ENCODE measurements at regions not wholly inside any gene's neighbourhood (a gene's known extent, or its start where the extent isn't known, plus 50 kb on each side); places are given as distances from the start of the nearest gene placed in this dataset.
A peak's percentile ranks its signal among the peaks of the same experiment; 100 is the strongest.
"Not testable (repeated sequence)": the region's sequence is repeated elsewhere in the genome, so short reads cannot be mapped to it uniquely, and the experiment has no call there.

- DNase-seq: not testable (repeated sequence)
Measured at GRCh38 chr11:109682788-109683187, 260.8 kb downstream of the C11orf87 start.

DNA sequence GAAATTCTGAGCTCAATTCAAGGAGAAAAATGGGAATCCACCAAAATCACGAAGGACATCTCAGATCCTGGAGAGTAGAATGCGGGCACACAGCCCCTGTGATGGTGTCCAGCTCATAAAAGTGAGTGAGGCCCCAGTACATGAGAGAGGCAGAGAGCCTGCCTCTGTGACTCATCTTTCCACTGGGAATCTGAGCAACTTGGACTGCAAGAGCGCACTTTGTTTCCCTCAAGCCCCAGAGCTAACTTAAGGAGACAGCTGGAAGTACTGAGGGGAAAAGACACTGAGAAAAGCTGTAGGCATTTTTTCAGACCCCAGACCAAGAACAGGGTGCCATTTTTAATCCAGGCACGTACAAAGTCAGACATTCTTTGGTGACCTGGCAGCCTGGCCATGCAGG lies 273.7 kb downstream of the C11orf87 start:
- DNase-seq: no peak

DNA sequence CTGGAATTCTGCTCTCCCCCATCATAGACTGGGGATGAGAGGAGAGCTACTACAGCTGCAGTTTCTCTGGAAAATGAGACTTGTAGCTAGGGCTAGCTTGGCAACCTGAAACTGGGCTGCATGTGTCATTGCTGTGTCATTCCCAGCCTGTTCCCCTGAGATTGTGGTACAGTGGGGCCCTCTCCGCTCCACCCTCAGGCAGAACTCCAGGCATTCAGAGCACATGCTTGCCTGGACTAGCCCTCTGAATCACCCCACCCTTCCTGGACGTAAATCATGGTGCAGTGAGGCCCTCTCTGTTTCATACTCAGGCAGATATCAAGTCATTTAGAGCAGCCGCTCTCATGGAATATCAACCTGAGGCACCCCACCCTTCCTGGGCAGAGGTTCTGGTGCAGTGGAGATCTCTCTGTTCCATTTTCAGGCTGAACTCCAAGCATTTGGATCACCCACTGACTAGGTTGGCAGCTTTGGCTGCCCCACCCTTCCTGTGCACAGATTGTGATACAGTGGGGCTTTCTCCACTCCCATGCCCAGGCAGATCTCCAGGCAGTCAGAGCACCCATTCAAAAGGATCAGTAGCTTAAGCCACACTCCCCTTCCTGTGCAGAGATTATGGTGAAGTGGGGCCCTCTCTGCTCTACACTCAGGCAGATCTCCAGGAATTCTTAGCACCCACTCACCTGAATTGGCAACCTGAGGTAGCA lies 274.4 kb downstream of the C11orf87 start:
- no peak for DNase-seq

- peak; percentile 50 for DNase-seq
Measured at GRCh38 chr11:109697140-109697843, 275.3 kb downstream of the C11orf87 start.

- no peak for DNase-seq
Measured at GRCh38 chr11:109698237-109698636, 276.2 kb downstream of the C11orf87 start.

- no peak for DNase-seq
Measured at GRCh38 chr11:109704432-109704831, 282.4 kb downstream of the C11orf87 start.

DNA sequence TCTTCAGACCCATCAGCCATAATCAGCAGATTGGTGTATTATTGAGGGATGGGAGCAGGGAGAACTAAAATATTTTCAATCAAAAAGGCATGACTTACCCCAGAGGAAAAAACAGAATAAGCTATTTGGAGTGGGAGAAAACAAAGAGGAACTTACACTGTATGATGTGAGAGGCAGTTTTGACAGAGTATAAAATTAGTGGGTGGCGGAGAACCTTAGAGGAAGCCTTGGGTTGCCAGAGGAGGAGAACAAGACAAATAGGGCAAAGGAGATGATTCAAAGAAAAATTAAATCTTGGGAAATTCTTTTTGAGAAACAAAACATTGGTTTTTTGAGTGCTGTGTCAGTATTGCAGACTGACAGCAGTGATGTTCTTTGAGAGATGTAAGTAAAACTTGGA lies 285.0 kb downstream of the C11orf87 start:
- peak; percentile 77 for DNase-seq

DNA sequence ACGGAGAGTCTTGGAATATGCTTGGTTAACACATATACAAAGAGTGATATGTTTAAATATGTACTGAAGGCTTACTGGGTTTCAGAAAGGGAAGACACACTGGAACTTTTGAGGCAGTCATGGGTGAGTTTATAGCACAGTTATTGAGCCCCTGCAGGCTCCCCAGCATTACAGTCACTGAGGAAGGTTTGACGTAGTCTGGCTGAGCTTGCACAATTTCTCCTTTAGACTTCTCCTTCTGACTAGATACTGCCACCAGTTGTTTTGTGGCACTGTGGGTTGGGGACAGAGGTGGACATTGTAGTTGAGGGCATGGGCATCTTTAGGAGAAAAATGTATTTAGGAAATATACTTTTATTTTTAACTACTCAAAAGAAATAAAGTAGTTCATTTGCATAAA lies 285.4 kb downstream of the C11orf87 start:
- DNase-seq: peak; percentile 76

DNA sequence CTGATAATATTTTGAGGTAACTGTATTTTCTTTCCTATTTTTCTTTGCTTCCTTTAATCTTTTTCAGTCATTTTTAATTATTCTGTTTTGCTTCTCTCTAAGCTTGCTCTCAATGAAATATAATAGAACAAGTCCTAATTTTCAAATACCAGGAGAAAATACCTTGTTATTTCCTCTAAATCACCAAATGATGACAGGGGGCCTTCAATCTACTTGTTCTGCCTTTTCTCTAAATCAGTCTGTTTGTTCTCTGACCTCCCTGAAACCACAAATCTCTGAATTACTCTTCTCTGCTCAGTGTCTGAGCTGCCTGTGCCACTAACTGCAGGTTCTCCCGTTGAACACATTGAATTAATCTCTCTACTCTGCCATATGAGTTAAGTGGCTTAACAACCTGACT lies 286.2 kb downstream of the C11orf87 start:
- no peak for DNase-seq

GRCh38 chr11:109714444-109714843 lies 292.5 kb downstream of the C11orf87 start:
- not testable (repeated sequence) for DNase-seq

DNA sequence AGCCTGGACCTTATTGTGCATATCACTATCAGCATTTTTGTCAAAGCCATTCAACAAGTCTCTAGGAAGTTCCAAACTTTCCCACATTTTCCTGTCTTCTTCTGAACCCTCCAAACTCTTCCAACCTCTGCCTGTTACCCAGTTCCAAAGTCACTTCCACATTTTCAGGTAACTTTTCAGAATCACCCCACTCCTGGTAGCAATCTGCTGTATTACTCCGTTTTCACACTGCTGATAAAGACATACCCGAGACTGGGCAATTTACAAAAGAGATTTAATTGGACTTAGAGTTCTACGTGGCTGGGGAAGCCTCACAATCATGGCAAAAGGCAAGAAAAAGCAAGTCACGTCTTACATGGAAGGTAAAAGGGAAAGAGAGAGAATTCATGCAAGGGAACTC lies 293.4 kb downstream of the C11orf87 start:
- not testable (repeated sequence) for DNase-seq

DNA sequence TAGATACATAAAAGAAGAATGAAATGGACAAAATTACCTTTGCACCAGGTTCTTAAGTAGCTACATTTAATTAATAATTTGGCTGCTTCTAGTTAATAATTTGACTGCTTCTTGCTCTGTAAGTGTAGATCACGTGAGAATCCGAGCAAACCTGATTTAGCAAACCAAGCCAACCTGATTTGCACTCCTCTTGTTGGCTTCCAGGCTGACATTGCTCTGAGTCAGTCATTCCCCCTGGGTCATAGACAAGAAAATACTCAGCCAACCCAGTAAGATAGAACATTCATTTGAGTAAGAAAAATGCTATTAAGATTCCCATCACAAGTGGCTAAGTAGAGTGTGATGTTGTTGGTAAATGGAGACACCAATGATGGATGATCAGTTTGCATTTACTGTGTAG lies 304.1 kb downstream of the C11orf87 start:
- no peak for DNase-seq

- DNase-seq: no peak
Measured at GRCh38 chr11:109728056-109728455, 306.1 kb downstream of the C11orf87 start.

- DNase-seq: no peak
Measured at GRCh38 chr11:109729761-109730160, 307.8 kb downstream of the C11orf87 start.

DNA sequence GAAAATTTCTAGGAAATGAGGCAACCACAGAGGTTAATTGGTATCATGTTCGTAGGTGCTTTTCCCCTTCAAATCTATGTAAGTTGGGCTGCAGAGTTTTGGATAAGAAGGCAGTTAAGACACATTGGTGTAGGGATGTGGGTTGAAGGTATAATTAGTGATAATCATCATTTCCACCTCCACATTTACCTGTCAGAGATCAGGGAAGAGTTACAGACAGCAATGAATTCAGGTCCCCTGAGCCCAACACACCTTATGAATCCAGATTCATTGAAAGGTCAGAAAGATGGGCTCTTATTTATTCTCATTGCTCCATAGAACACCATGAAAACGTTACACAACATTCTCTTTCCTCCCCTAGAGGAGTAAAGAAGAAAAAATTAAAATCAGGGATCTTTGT lies 308.7 kb downstream of the C11orf87 start:
- DNase-seq: no peak

GRCh38 chr11:109731451-109731850 lies 309.5 kb downstream of the C11orf87 start:
- DNase-seq: no peak

GRCh38 chr11:109733245-109733644 lies 311.3 kb downstream of the C11orf87 start:
- no peak for DNase-seq

GRCh38 chr11:109734566-109734965 lies 312.6 kb downstream of the C11orf87 start:
- DNase-seq: no peak

DNA sequence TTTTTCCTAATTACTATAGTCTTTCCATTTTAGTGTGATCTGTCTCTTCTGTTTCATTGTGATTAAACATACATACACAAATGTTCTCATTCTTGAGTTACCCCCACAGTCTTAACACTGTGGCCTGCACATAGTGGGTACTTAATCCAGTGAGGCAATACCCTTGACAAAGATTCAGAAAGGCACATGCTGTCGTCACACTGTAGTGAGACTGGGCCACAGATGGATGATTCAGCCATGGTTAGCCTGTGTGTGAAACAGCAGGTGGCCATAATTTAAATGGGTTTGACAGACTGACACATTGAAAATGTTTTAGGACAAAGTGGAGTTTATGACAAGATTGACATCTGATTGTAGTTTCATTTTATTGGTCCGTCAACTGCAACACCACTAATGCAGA lies 313.1 kb downstream of the C11orf87 start:
- no peak for DNase-seq

DNA sequence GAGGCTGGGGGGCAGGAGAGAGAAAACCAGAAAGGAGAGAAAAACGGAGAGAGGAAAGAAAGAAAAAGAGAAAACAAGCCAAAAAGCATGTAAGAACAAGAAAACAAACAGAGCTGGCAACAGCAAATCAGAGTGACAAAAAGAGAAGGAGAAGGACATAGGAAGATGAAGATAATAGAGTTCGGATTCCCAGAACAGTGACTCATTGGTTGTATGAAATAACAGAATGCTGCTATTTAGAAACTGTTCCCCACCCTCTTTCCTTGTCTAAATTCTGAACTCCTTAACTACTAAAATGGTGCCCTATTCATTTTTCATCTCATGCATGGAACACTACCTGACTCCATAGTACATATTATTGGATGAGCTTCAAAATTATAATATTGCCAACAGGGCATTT lies 317.4 kb downstream of the C11orf87 start:
- peak; percentile 43 for DNase-seq

DNA sequence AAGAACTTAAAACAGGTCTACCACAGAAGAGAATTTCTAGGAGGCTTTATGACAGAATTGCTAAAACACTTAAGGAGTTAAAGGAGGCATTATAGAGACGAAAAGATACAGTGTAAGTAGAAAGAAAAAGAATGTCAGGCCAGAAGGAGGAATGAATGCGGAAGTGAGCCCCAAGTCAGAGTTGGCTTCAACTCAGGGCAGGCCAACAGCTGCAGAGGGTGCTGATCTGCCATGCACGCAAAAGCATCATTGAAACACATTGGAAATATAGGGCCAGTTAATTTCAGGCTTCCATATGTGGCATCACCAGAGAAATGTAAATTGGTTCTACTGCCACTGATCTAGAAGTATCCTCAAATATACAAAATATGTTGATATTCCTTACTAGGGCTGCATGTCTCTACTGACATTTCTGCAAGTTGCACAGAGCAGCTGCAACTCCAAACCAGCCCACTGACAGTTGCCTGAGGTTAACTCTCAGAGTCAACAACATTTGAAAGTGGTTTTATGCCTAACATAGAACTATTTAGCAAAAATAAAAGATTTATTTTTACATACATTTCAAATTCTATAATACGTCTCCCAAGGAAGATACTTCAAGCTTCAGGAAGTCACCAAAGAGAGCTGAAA lies 324.1 kb downstream of the C11orf87 start:
- no peak for DNase-seq

DNA sequence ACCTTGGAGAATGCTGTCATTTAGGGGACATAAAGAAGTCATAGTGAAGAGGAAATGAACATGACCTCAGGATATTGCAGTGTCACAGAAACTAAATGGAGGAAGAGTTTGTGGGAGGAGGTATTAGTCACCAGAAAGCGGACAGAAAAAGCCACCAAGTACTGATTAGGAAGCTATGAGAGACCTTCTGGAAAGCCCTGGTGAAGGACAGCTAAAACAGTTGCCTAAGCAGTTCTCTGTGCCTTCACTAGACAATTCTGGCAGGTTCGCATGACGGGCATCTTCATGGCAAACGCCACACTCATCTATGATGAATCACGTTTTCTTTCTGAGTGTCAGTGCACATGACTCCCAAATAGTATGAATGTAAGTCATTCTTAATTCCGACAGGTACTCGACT lies 325.8 kb downstream of the C11orf87 start:
- DNase-seq: peak; percentile 96

- no peak for DNase-seq
Measured at GRCh38 chr11:109749476-109749875, 327.5 kb downstream of the C11orf87 start.

GRCh38 chr11:109750964-109751363 lies 329.0 kb downstream of the C11orf87 start:
- DNase-seq: no peak

All from inflammatory macrophage treated with lipopolysaccharide for 4 hours (primary cell).